ENCODE measurements at regions not wholly inside any gene's neighbourhood (a gene's known extent, or its start where the extent isn't known, plus 50 kb on each side); places are given as distances from the start of the nearest gene placed in this dataset.
A peak's percentile ranks its signal among the peaks of the same experiment; 100 is the strongest.
"Not testable (repeated sequence)": the region's sequence is repeated elsewhere in the genome, so short reads cannot be mapped to it uniquely, and the experiment has no call there.

- DNase-seq (no peak), ATAC-seq (no peak)
Observed at GRCh38 chr4:83213640-83214039, 71.0 kb downstream of the COQ2 start.

- ATAC-seq (peak; percentile 74), DNase-seq (peak; percentile 17)
Observed at GRCh38 chr4:83212041-83212851, 72.4 kb downstream of the COQ2 start.

GRCh38 chr4:83209419-83209818 lies 75.2 kb downstream of the COQ2 start:
- ATAC-seq (no peak), DNase-seq (no peak)

- ATAC-seq (no peak), DNase-seq (no peak)
Observed at GRCh38 chr4:83208371-83209365, 75.9 kb downstream of the COQ2 start.

- no peak for ATAC-seq
- no peak for DNase-seq
Observed at GRCh38 chr4:83207497-83208101, 77.0 kb downstream of the COQ2 start.

GRCh38 chr4:83205760-83206159 lies 78.8 kb downstream of the COQ2 start:
- no peak for DNase-seq
- ATAC-seq: no peak

GRCh38 chr4:83204731-83205130 lies 79.9 kb downstream of the COQ2 start:
- ATAC-seq (no peak), DNase-seq (no peak)

GRCh38 chr4:83201761-83202160 lies 82.8 kb downstream of the COQ2 start:
- ATAC-seq: peak; percentile 28
- DNase-seq: no peak

GRCh38 chr4:83197555-83198235 lies 83.2 kb upstream of the PLAC8 start:
- no peak for ATAC-seq
- no peak for DNase-seq

- DNase-seq (no peak), ATAC-seq (no peak)
Observed at GRCh38 chr4:83196921-83197320, 82.4 kb upstream of the PLAC8 start.

- no peak for DNase-seq
- no peak for ATAC-seq
Observed at GRCh38 chr4:83195269-83195668, 80.7 kb upstream of the PLAC8 start.

- not testable (repeated sequence) for DNase-seq, ATAC-seq
Observed at GRCh38 chr4:83194588-83194987, 80.1 kb upstream of the PLAC8 start.

GRCh38 chr4:83192634-83193033 lies 78.1 kb upstream of the PLAC8 start:
- DNase-seq (no peak), ATAC-seq (no peak)

- ATAC-seq (no peak), DNase-seq (no peak)
Observed at GRCh38 chr4:83191026-83191425, 76.5 kb upstream of the PLAC8 start.

- DNase-seq (no peak), ATAC-seq (no peak)
Observed at GRCh38 chr4:83189631-83190136, 75.2 kb upstream of the PLAC8 start.

- ATAC-seq: no peak
- DNase-seq: no peak
Observed at GRCh38 chr4:83180431-83180968, 66.0 kb upstream of the PLAC8 start.

GRCh38 chr4:83179205-83179604 lies 64.7 kb upstream of the PLAC8 start:
- DNase-seq: no peak
- no peak for ATAC-seq

- ATAC-seq (no peak), DNase-seq (no peak)
Observed at GRCh38 chr4:83178029-83178428, 63.5 kb upstream of the PLAC8 start.

- no peak for DNase-seq
Observed at GRCh38 chr4:83177182-83177581, 62.7 kb upstream of the PLAC8 start.

GRCh38 chr4:83174844-83175414 lies 60.4 kb upstream of the PLAC8 start:
- DNase-seq (no peak), ATAC-seq (no peak)

More at GRCh38 chr4:83177182-83177581, 62.7 kb upstream of the PLAC8 start:
- no peak for ATAC-seq

- no peak for ATAC-seq
- no peak for DNase-seq
Observed at GRCh38 chr4:83172371-83172770, 57.8 kb upstream of the PLAC8 start.

Data from stimulated activated naive CD8-positive, alpha-beta T cell treated with anti-CD3 and anti-CD28 coated beads, Interleukin-15, Interleukin-2, amounts not matched to agents 100 U/mL and 50 U/mL, for 24 hours (primary cell).